ENCODE measurements at regions not wholly inside any gene's neighbourhood (a gene's known extent, or its start where the extent isn't known, plus 50 kb on each side); places are given as distances from the start of the nearest gene placed in this dataset.

- H4K91ac ChIP-seq (replicated peaks; ENCODE audit: insufficient read length, low read length) = no peak overlapping the region
- FAIRE-seq = no peak
- CTCF ChIA-PET (ENCODE audit: partially characterized antibody) = interaction anchor here (1.2 kb wide), 1 partner anchor 10 kb away, joined by 3 read pairs; no protein-coding TSS in a partner anchor
These were observed 1386.0 kb upstream of the CELF4 start for GRCh38 chr18:38951633-38952032.

More at GRCh38 chr18:38951633-38952032, 1386.0 kb upstream of the CELF4 start:
- no peaks in the 10 kb centered on the region for H3K9me3 ChIP-seq (ENCODE audit: insufficient read depth in 2 of 2, low read depth in 1 of 2, low read length in 1 of 2)
- no peaks in the 10 kb centered on the region for H3K23me2 ChIP-seq (ENCODE audit: low read depth, low read length)
- no peaks in the 10 kb centered on the region for H3K27me3 ChIP-seq (replicated peaks in 1 of 4; ENCODE audit: control insufficient read depth in 3 of 4, extremely low read depth in 1 of 4, insufficient read depth in 3 of 4, low read length in 3 of 4)
- DNase-seq (ENCODE audit: low read depth in 1 of 2, low spot score in 2 of 2) = no peak
- H3K56ac ChIP-seq (replicated peaks; ENCODE audit: insufficient read length, low read depth, low read length) = no peak overlapping the region
- H2AFZ ChIP-seq (ENCODE audit: low read length) = no peak overlapping the region
- H3K79me1 ChIP-seq (ENCODE audit: low read depth, low read length) = no peaks in the 10 kb centered on the region
- H2BK120ac ChIP-seq (replicated peaks; ENCODE audit: low read depth, low read length) = no peak overlapping the region
- no peaks in the 10 kb centered on the region for H4K20me1 ChIP-seq (replicated peaks in 1 of 2; ENCODE audit: control insufficient read depth in 1 of 2, insufficient read depth in 2 of 2, low read length in 2 of 2)
- no peak overlapping the region for H4K8ac ChIP-seq (ENCODE audit: extremely low read depth, insufficient read depth, low read length)
- H3K14ac ChIP-seq (ENCODE audit: insufficient read length) = no peak overlapping the region
- no peak overlapping the region for H2AK5ac ChIP-seq (ENCODE audit: low read depth, low read length)
- no peak overlapping the region for H2BK12ac ChIP-seq (ENCODE audit: low read depth, low read length)
- no peak overlapping the region for H2BK15ac ChIP-seq (ENCODE audit: low read length)
- no peak overlapping the region for H3K9ac ChIP-seq (replicated peaks in 1 of 4; ENCODE audit: extremely low read depth in 1 of 4, low read depth in 3 of 4, low read length in 3 of 4)
- no peak overlapping the region for H3K4me3 ChIP-seq (ENCODE audit: extremely low read depth in 1 of 4, insufficient read depth in 2 of 4, low read depth in 3 of 4, low read length in 4 of 4)
- no peak overlapping the region for H3K18ac ChIP-seq (ENCODE audit: extremely low read depth, low read length)
- WGBS, 2 experiments (ENCODE audit: extremely low coverage in 1 of 2, insufficient coverage in 1 of 2, insufficient read length in 1 of 2, insufficient replicate concordance in 2 of 2, low coverage in 1 of 2, low lambda C conversion rate in 2 of 2, missing lambda C conversion rate in 1 of 2) = 93% methylated on average over 2 of the region's 2 CpGs; no CpG with 5 or more reads in 1 of the 2 experiments
- no peak for TF ChIP-seq SP2 (IDR thresholded peaks at IDR 0.05; ENCODE audit: low read length)
- no peak for TF ChIP-seq NRF1 (IDR thresholded peaks at IDR 0.05; ENCODE audit: low read depth, low read length)
- TF ChIP-seq KDM5A (IDR thresholded peaks at IDR 0.05; ENCODE audit: low read length) = no peak
- TF ChIP-seq ATF2 (IDR thresholded peaks at IDR 0.05; ENCODE audit: low read length) = no peak
- no peak for TF ChIP-seq TEAD4 (IDR thresholded peaks at IDR 0.05; ENCODE audit: low read depth, low read length)
- no peak for TF ChIP-seq SIRT6 (IDR thresholded peaks at IDR 0.05; ENCODE audit: low read length)
- TF ChIP-seq SRF (IDR thresholded peaks at IDR 0.05; ENCODE audit: low read depth, low read length) = no peak
- TF ChIP-seq CBX8 (IDR thresholded peaks at IDR 0.05; ENCODE audit: borderline replicate concordance, low read depth, low read length) = no peak
- no peaks in the 10 kb centered on the region for H3K79me2 ChIP-seq (ENCODE audit: control insufficient read depth in 1 of 2, insufficient read depth in 2 of 2, low read length in 2 of 2)
- no peak overlapping the region for H3K4me2 ChIP-seq (ENCODE audit: insufficient read depth in 1 of 2, low read depth in 2 of 2, low read length in 2 of 2)
- no peak overlapping the region for H2BK5ac ChIP-seq (ENCODE audit: low read depth, low read length)
- no peak overlapping the region for H3K23ac ChIP-seq (ENCODE audit: insufficient read length)
- no peaks in the 10 kb centered on the region; a peak in 1 of 8 replicates for H3K36me3 ChIP-seq (ENCODE audit: control insufficient read depth in 2 of 4, insufficient read depth in 4 of 4, low read length in 3 of 4)
- peaks cover 0 to 2% (median 0%) of the 10 kb centered on the region in 4 experiments; a peak in 2 of 7 replicates for H3K4me1 ChIP-seq (replicated peaks in 1 of 4; ENCODE audit: control insufficient read depth in 3 of 4, insufficient read depth in 4 of 4, low read length in 3 of 4)
- POLR2A ChIA-PET (ENCODE audit: partially characterized antibody) = no interaction called here
- no peak overlapping the region for H3K4ac ChIP-seq (replicated peaks; ENCODE audit: insufficient read length, low read depth, low read length)
- H4K5ac ChIP-seq (ENCODE audit: insufficient read length, low read depth, low read length) = no peak overlapping the region
- H3K27ac ChIP-seq (ENCODE audit: low read depth, low read length) = no peak overlapping the region
- no peak overlapping the region for H2BK20ac ChIP-seq (ENCODE audit: low read length)

Data from H1 (cell line).